Fibroblast of skin of scalp (primary cell): ENCODE measurements at regions not wholly inside any gene's neighbourhood (a gene's known extent, or its start where the extent isn't known, plus 50 kb on each side); places are given as distances from the start of the nearest gene placed in this dataset.
"Not testable (repeated sequence)": the region's sequence is repeated elsewhere in the genome, so short reads cannot be mapped to it uniquely, and the experiment has no call there.

Experiments used
- DNase-seq: peaks from one replicate; pipeline ENCODE4 v3.0.0-alpha.2; 2013

DNA sequence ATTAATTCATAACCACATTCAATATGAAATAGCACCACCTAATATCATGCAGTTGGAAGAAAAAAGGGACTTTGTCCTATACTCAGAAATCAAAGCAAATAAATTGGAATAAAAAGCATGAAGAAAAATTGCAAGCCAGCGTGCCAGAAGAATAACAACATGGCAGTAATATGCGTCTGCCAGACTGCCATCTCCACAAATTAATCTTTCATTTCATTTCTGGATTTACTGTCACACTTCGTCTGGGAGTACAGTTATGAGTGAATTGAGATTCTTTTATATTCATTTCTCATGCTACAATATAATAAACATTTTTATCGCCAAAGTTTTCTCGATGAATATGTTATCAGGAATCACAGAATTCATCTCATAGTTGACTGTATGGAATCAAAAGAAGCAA is 1327.7 kb upstream of the SEL1L start:
- no peak for DNase-seq

DNA sequence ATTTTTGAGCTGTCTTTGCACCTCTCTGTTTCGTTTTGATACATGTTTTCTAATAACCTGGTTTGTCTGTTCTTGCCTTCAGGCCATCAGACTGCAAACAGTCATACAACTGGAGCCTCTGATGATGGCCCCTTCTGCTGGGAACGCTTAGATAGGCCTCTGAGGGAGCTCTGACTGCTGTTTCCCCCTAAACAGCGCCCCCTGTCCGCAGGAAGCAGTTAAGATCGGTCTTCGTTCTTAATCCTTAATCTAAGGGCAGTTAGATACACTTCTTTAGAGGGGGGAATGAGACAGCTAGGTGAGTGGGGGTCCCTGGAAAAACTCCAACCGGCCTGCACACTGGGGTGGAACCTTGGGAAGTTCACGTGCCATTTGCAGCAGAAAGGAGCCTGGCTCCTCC is 1338.8 kb upstream of the SEL1L start:
- no peak for DNase-seq

DNA sequence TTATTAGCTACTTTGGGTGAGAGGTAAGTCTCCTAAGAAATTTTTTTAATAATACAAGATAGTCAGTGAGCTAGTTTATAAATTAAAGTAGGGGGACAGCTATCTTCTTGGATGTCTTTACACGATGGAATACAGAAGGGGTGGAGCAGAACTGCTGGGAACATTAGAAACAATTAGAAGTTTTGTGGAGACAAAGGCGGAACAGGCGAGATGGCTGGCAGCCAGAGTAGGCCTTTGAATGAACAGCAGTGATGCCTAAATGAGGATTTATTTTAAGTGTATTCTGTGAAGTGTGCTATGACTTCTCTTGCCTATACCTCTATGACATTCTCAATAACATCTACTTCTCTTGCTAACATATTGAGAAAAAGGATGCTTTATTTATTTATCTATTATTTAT is 1345.3 kb upstream of the SEL1L start:
- no peak for DNase-seq

DNA sequence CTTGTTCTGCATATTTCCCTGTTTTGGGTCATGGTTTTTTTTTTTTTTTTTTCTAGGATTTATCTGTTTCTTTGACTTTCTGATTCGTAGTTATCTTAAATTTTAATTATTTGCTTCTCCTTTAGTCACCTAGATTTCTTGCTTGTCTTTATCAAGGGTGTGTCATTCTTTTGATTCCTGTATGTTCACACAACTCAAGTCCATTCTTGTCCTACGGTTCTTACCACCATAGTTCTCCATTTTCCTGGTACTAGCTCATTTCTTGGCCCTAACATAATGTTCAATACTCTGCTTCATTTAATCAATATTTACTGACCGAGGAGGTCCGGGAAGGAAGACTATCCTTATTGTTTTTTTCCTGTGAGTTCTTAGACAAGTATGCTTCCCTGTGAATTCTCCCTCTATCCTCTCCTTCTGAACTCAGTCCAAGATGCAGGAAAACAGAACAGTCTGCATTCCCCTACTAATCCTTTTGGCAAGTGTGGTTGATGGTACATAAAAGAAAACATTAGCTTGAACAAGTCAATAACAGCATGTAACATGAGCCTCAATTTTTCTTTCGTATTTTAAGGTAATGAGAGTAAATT is 1346.4 kb upstream of the SEL1L start:
- DNase-seq: no peak

DNA sequence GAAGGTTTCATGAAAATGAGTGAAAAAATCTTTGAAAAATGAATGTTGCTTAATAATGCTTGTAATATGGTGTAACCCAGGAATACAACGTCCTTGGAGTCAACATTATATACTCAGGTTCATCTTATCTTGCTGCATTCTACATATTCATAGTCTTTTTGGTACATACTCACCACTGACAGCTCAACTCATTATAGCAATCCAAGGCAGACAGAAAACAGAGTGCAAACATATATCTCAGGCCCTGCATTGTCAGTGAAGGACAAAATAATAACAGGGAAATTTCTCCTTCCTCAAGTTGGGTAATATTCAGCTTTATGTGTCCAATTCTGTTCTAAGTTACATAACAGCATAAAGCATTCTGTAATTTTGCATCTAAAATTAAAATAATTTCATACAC is 1353.0 kb upstream of the SEL1L start:
- no peak for DNase-seq

DNA sequence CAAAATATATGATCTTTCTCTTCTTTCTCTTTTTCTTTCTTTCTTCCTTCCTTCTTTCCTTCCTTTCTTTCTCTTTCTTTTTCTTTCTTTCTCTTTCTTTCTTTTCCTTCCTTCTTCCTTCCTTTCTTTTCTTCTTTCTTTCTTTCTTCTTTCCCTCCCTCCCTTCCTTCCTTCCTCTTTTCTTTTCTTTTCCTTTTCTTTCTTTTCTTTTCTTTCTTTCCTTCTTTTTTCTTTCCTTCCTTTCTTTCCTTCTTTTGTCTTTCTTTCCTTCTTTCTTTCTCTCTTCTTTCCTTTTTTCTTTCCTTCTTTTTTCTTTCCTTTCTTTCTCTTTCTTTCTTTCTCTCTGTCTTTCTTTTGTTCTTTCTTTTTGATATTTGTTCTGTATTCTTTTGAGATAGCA is 1356.0 kb upstream of the SEL1L start:
- DNase-seq: no peak

DNA sequence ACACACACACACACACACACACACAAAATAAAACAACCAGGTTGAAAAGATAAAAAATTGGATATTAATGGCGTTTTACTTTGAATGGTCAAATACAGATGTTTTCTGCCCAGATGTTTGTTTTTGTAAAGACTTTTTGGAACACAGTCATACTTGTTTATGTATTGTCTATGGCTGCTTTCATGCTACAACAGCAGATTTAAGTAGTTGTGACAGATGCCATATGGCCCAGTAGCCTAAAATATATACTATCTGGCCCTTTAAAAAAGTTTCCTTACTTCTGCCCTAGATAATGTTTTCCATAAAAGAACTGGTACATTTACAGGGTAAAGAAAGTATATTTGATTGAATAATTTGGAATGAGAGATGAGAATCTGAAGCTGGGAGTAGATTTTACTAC is 1362.8 kb upstream of the SEL1L start:
- no peak for DNase-seq

DNA sequence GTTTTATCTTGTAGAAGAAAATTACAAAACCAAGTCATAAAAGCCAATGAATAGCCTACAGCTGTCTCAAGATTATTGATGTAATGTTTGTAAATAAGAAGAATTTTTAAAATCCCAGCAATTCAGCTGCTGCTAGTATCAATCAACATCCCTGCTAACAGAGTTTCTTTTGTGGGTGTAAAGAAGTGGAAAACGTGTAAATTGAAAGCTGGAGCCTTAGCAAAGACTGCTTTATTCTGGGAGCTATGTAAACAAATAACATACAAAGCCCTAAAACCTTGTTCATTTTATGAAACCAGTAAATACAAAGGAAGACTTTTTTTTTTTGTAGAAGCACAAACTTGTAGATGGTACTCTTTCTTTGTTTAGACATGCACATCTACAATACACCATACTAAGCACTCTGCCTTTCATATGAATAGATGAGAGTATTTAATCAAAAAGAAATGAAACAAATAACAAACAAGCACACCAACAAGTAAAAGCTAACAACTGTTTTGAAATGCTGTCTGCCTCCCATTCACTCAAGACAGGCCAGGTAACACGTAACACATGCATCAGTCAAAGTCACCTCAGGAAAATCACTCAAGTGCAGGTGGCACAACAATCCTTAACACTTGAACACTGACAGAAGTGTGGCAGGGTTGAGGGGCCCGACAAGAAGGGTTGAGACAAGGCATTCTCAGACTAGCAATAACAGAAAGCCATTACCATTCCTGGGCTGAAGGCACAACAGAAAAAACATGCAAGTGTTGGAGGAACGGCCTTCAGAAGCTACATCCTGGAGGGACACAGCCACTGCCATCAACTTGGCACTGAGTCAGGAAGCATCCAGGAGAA is 1364.0 kb upstream of the SEL1L start:
- no peak for DNase-seq

DNA sequence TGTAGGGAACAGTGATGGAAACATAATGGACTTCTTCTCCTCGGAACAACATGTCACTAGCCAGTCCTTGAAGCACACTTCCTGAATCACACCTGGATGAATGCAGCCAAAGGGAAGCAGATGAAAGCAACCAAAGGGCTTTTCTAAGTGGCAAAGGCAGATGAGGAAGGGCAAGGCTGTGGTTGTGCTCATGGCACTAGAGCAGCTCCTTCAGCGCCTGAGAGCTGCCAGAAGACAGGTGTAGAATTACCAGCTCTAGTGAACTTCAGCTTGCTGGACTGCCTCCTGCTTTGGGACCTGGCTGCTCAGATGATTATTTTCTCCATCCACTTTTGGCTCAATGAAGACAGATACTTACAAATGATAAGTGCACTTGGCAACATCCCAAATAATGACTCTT is 1372.1 kb upstream of the SEL1L start:
- DNase-seq: no peak

DNA sequence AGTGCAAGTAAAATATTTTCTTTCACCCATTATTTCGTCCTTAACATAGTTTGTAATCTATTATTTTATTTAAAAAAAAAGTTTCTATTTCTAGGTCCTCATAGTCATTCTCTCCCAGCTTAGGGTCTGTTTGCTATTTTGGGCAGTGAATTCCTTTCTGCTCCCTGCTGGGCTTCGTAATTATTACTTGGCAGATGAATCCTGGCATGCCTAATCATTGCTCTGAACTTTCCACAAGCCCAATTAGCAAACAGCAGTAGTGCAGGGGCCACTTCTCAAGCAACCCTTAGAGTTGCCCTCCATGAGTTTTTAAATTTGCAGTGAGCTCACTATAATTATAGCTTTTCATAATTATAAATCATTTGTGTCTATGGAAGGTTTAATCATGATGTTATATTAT is 1378.3 kb upstream of the SEL1L start:
- DNase-seq: peak; percentile 11

DNA sequence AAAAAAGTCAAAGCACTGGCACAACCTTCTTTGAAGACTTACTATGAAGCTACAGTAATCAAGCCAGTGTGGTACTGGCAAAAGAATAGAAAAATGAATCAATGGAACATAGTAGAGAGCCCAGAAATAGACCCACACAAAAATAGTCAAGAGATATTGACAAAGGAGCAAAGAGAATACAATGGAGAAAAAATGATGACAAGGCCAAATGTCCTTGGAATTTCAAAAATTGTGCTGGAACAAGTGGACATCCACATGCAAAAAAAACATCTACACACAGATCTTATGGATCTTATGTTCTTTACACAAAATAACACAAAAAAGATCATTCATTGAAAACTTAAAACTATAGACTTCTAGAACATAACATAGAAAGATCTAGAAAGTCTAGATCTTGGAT is 1379.7 kb upstream of the SEL1L start:
- no peak for DNase-seq

DNA sequence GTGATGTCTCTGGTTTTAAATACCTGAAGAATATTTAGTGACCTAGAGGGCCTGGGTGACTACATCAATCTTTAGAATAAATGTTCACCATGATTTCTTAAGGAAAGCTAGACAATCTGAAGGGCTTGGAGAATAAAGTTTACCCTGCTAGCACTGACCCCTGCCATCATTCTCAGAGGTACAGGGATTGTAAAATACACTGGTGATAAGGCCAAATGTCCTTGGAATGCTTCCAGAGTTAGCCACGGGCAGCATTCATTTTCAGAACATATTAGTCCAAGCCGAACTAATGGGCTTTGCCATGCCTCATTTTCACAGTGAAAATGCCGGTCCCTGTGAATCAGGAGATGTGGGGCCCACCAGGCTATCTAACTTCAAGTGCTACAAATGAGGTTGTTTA is 1381.7 kb upstream of the SEL1L start:
- no peak for DNase-seq

DNA sequence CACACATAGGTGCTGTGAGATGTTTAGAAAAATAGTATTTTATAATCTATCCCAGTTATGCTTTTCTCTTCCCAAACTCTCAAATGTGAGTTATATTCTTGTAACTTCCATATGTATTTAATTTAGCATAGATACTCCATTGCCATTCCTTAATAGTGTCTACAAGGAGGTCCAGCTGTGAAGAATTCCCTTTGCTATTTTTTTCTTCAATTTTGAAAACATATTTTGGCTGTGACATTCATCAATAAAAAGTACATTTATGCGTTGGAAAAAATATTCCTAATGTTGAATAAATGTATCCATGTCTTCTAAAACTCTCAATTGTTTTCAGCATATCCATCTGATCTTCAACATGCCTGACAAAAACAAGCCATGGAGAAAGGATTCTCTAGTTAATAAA is 1402.0 kb upstream of the SEL1L start:
- DNase-seq: no peak

DNA sequence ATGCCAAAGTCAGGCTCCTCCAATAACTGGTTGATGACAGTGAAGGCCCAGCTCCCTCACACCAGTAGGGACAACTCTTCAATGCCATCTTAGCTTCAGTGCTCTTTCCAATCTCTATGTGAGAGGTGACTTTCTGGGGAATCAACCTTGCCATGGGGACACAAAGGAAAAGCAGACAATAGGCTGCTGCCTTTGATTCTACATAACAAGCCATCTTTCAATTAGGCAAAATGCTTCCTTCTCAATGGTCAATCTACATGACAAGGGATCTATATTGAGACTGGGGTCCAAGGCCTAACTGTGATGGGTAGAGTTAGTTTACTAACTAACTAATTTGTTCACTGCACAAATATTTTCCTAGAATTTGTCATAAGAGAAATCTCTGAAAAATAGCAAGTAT is 1417.5 kb upstream of the SEL1L start:
- no peak for DNase-seq

DNA sequence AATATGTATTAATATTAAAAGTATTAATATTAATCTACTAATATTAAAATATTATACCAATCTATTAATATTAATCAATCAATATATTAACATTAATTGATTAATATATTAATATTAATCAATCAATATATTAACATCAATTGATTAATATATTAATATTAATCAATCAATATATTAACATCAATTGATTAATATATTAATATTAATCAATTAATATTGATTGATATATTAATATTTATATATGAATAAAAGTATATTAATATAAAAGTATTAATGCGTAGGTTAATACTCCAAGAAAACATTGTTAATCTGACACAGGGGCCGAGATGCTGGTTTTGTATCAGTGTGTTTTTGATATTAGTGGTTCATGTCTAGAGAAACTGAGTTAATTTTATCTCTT is 1430.1 kb upstream of the SEL1L start:
- DNase-seq: no peak

DNA sequence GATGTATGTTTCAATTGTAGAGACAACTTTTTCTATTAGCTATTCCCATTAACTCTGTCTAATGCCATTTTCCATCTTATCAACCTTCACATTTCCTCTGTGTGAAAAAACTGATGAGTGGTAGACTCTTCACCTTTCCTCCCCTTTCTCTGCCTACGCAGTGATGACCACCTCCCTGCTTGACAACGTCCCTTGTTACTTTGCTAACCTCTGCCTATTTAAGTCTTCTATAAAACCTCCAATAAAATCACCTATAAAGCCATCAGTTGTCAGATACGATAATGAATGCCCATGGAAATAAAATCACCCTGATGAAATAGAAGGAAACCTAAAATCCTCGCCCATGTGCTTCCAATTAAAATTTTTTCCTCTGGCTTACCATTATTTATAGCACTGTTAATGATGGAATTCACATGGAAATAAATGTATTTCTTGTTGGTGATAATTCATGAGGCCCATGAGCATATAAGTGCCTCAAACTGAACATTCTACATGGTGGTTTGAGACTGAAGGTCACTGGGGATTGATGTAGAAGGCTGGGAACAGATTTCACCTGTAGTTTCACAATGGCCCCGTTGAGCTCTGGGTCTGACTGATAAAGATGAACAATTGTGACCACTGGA is 1454.0 kb upstream of the SEL1L start:
- DNase-seq: peak; percentile 31

DNA sequence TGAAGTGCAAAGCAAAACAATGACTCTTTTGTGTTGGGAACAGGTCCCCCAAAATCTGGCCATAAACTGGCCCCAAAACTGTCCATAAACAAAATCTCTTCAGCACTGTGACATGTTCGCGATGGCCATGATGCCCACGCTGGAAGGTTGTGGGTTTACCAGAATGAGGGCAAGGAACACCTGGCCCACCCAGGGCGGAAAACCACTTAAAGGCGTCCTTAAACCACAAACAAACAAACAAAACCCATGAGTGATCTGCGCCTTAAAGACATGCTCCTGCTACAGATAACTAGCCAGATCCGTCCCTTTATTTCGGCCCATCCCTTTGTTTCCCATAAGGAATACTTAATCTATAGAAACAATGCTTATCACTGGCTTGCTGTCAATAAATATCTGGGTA is 1460.9 kb upstream of the SEL1L start:
- DNase-seq: not testable (repeated sequence)

DNA sequence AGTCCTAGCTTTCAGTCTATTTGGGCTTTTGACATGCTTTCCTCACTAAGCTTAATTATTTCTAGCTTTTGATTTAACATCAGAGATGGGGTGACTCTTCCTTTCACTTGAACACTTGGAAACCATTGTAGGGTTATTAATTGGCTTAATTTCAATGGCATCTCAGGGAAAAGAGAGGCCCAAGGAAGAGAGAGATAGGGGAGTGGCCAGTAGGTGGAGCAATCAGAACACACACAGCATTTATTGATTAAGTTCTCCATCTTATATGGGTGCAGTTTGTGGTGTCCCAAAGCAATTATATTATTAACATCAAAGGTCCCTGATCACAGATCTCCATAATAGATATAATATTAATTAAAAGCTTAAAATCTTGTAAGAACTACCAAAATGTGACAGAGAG is 1466.1 kb upstream of the SEL1L start:
- DNase-seq: peak; percentile 7

DNA sequence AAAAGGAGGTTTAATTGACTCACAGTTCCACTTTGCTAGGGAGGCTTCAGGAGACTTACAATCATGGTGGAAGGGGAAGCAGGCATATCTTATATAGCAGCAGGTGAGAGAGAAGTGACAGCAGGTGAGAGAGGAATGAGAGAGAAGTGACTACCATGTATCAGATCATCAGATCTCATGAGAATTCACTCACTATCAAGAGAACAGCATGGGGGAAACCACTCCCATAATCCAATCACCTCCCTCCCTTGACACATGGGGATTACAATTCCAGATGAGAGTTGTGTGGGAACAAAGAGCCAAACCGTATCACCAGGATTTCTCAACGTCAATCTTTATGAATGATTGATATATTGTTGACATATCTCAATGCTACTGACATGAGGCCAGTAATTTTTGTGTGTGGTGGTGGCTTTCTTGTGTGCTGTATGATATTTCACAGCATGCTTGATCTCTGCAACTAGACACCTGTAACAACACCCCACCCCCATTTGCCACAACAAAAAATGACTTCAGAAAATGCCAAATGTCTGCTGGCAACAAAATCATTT is 1470.9 kb upstream of the SEL1L start:
- no peak for DNase-seq

DNA sequence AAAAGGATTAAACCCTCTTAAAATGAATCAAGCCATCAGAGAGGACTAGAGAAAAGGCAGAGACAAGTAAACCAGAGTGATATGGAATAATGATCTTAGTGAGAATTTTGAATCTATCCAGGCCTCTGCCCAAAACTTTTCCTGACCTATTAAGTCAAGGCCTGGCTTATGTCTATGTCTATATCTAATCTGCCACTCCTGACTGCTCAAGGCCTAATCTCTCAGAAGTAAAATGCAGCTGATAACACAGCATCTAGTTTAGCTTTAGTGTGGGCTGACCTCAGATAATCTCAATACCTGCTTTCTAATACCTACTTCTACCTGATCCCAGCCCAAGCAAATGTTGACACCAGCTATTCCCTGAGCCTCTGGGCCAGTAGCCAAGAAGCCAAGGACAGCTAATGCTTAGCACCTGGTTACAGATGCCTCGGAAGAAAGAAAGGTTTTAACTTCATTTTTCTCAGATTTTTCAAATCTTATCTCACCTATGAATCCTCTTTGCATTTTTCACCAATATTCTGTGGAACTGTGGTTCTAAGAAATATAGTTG is 1472.5 kb upstream of the SEL1L start:
- DNase-seq: no peak

DNA sequence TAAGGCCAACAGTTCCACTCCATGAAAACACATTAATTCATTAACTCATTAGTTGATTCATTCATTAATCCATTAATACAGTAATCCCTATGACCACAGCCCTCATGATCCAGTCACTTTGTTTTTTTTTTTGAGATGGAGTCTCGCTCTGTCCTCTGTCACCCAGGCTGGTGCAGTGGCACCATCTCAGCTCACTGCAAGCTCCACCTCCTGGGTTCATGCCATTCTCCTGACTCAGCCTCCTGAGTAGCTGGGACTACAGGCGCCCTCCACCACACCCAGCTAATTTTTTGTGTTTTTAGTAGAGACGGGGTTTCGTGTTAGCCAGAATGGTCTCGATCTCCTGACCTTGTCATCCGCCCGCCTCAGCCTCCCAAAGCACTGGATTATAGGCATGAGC is 1473.4 kb upstream of the SEL1L start:
- DNase-seq: not testable (repeated sequence)

DNA sequence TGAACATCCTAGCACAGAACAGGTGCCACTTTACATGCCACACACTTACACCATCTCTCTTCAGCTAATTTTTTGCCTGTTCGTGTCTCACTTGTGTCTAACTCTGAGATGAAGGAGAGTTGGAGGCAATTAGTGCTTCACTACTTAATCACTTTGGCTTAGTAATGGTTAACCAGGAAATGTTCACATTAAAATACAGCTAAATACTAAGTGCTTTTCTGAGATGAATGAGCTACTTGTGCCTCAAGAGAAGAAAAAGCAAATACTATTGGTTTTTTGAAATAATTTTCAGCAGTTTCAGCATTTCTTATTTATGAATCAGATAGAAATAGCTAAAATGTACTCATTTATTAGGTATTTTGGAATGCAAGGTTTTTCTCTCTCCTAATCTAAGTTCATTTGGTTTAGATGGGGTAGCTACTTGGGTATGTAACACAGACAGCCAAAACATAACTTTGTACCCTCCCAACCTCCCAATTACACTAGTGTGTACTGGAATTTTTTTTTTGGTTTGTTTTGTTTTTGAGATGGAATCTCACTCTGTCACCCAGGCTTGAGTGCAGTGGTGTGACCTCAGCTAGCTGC is 1474.1 kb upstream of the SEL1L start:
- peak; percentile 75 for DNase-seq

DNA sequence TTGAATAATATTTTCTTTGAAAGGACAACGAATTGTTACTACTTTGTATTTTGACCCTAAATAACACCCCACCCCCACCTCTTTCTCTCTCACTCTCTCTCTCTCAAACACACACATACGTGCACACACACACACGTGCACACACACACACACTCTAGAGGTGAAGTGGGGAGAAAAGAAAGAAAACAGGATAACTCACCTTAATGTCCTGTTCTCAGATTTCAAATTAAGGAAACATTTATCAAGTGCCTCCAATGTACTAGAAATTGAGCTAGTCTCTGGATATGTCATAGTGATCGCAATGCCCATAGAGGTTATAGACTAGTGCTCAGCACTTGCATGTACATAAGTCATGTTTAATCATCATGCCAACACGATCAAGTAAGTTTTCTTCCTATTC is 1483.6 kb upstream of the SEL1L start:
- no peak for DNase-seq
